ENCODE measurements at regions not wholly inside any gene's neighbourhood (a gene's known extent, or its start where the extent isn't known, plus 50 kb on each side); places are given as distances from the start of the nearest gene placed in this dataset.

DNA sequence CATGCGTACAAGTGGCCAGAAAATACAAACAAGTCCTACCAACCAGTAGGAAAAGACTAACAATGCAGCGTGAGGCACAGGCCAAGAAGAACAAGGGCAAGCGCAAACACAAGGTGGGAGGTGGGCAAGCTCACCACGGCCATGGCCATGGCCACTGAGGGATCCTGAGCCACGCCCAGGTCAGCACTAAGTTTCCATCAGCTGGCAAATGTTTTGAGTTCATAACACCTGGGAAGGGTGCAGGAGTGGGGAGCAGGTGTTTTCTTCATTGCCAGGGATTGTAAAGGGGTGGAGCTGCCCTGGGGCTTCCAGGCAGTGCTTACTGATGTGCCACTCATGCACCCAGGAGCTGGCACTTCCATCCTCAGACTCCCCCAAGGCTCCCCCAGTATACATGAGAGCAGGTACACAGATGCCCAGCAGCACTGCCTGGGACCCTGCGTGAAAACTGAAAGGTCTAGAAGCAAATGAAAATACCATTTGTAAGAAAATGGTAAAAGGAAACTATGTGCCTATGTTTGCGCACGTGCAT lies 139.2 kb upstream of the RET start:
- Histone ChIP-seq H3K27ac (ENCODE audit: low read depth) (no peak overlapping the region), H3K27me3 (ENCODE audit: insufficient read depth) (peaks cover 24% of the 10 kb centered on the region), H3K36me3 (ENCODE audit: insufficient read depth) (no peaks in the 10 kb centered on the region), H3F3A (replicated peaks; ENCODE audit: low read depth) (no peaks in the 10 kb centered on the region), H3K4me3 (no peak overlapping the region), H3K79me2 (replicated peaks; ENCODE audit: insufficient read depth) (no peaks in the 10 kb centered on the region), H3K9me2 (ENCODE audit: insufficient read depth) (no peaks in the 10 kb centered on the region), H4K20me1 (replicated peaks; ENCODE audit: insufficient read depth) (no peaks in the 10 kb centered on the region), H2AFZ (no peak overlapping the region), H3K4me1 (ENCODE audit: insufficient read depth) (no peaks in the 10 kb centered on the region), H3K4me2 (no peak overlapping the region)
- H3K27ac Mint-ChIP-seq: no peak overlapping the region
- H3K9me3 Mint-ChIP-seq: no peaks in the 10 kb centered on the region; the same call in 1 of the 3 replicates
- TF ChIP-seq ZNF462 (CRISPR knock-in tag; IDR thresholded peaks at IDR 0.05) (no peak), NANOG (IDR thresholded peaks at IDR 0.05; ENCODE audit: borderline replicate concordance) (no peak), ETS1 (IDR thresholded peaks at IDR 0.05) (no peak), EZH2phosphoT487 (IDR thresholded peaks at IDR 0.05; ENCODE audit: unreplicated experiment) (no peak), ZNF114 (CRISPR knock-in tag; IDR thresholded peaks at IDR 0.05) (no peak), STAT1 (IDR thresholded peaks at IDR 0.05; ENCODE audit: unreplicated experiment) (no peak), ZNF331 (CRISPR knock-in tag; IDR thresholded peaks at IDR 0.05; ENCODE audit: low read depth) (no peak), JUNB (IDR thresholded peaks at IDR 0.05; ENCODE audit: unreplicated experiment) (no peak), POLR2AphosphoS5 (IDR thresholded peaks at IDR 0.05; ENCODE audit: low read depth) (no peak), CREB1 (CRISPR knock-in tag; IDR thresholded peaks at IDR 0.05; ENCODE audit: low read depth) (no peak)
- TF ChIP-seq, protein P1, sequence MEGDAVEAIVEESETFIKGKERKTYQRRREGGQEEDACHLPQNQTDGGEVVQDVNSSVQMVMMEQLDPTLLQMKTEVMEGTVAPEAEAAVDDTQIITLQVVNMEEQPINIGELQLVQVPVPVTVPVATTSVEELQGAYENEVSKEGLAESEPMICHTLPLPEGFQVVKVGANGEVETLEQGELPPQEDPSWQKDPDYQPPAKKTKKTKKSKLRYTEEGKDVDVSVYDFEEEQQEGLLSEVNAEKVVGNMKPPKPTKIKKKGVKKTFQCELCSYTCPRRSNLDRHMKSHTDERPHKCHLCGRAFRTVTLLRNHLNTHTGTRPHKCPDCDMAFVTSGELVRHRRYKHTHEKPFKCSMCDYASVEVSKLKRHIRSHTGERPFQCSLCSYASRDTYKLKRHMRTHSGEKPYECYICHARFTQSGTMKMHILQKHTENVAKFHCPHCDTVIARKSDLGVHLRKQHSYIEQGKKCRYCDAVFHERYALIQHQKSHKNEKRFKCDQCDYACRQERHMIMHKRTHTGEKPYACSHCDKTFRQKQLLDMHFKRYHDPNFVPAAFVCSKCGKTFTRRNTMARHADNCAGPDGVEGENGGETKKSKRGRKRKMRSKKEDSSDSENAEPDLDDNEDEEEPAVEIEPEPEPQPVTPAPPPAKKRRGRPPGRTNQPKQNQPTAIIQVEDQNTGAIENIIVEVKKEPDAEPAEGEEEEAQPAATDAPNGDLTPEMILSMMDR (conservative IDR thresholded peaks at IDR 0.05; ENCODE audit: low read depth in 2 of 2): no peak
- no peak for ATAC-seq
- H3K27me3 Mint-ChIP-seq (ENCODE audit: insufficient read depth, low read depth, poor library complexity): peaks cover 32% of the 10 kb centered on the region
- no peaks in the 10 kb centered on the region for H3K36me3 Mint-ChIP-seq (ENCODE audit: low read depth)
- no peak overlapping the region for H3K4me3 Mint-ChIP-seq
- no peak for DNase-seq (ENCODE audit: low spot score)
- H3K4me1 Mint-ChIP-seq: peaks cover 7% of the 10 kb centered on the region
